Omental fat pad (tissue), 3 donors: ENCODE measurements at regions not wholly inside any gene's neighbourhood (a gene's known extent, or its start where the extent isn't known, plus 50 kb on each side); places are given as distances from the start of the nearest gene placed in this dataset.
"Not testable (repeated sequence)": the region's sequence is repeated elsewhere in the genome, so short reads cannot be mapped to it uniquely, and the experiment has no call there.

ENCODE experiments used
- ATAC-seq: fragments of 150-250 bp; one replicate; pipeline ENCODE4 v1.9.1; 2016; ENCODE audit warnings: mild to moderate bottlenecking, moderate library complexity; ENCODE audit not compliant: low FRiP score
- DNase-seq: peaks from one replicate; pipeline ENCODE4 v3.0.0-alpha.2; 2019; ENCODE audit warnings: low spot score
- TF ChIP-seq, protein P1 (sequence below), 3 donors: fragments of 450-650 bp; IDR thresholded peaks; one replicate each; pipeline ENCODE4 v1.5.1; 2016 to 2017; ENCODE audit warnings: antibody characterized with exemption in 3 of 3, mild to moderate bottlenecking in 3 of 3, moderate library complexity in 2 of 3

DNA sequence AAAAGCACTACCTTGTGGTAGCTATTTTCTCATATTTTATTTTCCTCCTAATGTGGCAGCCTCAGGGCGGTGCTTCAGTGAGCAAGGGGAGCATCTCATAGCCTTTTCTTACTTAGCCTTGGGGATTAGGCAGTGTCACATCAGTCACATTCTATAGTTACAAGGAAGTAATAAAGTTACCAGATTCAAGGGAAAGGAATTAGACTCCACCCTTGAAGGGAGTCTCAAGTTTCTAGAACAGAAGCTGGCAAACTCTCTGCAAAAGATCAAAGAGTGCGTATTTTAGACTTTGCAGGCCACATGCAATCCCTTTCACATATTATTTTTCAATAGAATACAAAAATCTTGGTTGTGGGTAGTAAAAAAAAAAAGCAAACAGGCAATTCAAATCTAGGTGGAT is 350.4 kb downstream of the AMY1C start:
- ATAC-seq, result no peak
- TF ChIP-seq, protein P1, sequence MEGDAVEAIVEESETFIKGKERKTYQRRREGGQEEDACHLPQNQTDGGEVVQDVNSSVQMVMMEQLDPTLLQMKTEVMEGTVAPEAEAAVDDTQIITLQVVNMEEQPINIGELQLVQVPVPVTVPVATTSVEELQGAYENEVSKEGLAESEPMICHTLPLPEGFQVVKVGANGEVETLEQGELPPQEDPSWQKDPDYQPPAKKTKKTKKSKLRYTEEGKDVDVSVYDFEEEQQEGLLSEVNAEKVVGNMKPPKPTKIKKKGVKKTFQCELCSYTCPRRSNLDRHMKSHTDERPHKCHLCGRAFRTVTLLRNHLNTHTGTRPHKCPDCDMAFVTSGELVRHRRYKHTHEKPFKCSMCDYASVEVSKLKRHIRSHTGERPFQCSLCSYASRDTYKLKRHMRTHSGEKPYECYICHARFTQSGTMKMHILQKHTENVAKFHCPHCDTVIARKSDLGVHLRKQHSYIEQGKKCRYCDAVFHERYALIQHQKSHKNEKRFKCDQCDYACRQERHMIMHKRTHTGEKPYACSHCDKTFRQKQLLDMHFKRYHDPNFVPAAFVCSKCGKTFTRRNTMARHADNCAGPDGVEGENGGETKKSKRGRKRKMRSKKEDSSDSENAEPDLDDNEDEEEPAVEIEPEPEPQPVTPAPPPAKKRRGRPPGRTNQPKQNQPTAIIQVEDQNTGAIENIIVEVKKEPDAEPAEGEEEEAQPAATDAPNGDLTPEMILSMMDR (IDR thresholded peaks at IDR 0.05), result no peak
- DNase-seq, result no peak

DNA sequence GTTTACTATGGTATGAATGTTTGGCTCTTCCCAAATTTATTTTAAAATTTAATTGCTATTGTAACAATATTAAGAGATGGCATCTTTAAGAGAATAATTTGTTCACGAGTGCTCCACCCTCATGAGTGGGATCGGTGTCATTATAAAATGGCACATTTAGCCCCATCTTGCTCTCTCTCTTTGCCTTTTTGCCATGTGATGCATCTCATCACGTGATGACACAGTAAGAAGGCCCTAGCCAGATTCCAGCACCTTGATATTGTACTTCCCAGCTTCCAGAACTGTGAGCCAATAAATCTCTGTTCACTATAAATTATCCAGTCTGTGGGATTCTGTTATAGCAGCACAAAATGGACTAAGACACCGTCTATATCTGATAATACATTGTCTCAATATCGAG is 355.8 kb downstream of the AMY1C start:
- TF ChIP-seq, protein P1 (IDR thresholded peaks at IDR 0.05), result no peak
- DNase-seq (no peak), ATAC-seq (no peak)

DNA sequence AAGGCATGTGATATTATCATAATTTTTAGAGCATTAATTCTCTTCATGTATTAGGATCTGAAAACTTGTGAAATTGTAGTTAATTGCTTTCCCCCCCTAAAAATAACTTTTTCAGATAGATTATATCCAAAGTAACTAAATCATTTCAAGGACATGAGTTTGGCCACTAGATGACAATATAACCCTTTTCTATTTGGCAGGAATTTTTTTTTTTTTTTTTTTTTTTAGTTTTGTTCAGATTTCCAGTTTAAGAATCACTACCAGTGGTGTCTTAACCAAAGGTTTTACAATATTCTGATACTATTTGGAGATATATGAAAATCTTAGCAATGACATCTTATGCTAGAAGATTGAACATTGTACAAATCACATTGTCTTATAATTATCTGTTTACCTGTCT is 370.8 kb downstream of the AMY1C start:
- DNase-seq, result no peak
- no peak for ATAC-seq
- TF ChIP-seq, protein P1 (IDR thresholded peaks at IDR 0.05), result no peak

DNA sequence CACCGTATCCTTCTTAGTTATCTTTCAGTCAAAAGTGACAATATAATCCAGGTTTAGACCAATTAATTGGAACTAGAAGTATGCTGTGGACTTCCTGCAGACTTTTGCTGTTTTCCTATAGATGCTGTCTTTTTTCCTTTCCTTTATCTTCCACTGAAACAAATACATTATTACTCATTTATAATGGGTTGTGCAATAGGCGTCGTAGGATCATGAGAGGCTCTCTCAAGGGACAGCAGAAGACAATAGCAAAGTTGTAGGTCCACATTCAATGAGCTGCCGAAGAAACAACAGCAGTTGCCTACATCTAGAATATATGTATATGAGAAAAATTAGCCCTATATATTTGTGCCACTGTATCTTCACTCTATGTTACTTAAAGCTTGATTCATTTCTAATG is 371.6 kb downstream of the AMY1C start:
- no peak for ATAC-seq
- TF ChIP-seq, protein P1 (IDR thresholded peaks at IDR 0.05), result no peak
- no peak for DNase-seq

DNA sequence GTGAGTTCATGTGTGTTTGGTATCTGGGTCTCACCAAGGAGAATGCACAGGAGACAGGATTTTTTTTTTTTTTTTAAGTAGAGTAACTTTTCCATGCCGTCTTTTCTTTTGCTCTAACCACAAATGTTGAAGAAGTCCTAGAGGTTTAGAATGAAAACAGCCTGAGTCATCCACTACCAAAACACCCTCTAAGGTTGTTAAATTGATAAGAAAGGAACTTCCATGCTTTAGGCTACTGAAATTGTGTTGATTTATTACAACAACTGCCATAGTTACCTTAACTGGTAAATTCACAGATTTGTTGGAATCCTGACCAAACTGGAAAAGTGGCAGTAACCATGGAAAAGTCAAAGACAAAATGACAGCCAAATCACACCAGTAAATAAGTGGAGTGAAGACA is 375.6 kb downstream of the AMY1C start:
- no peak for ATAC-seq
- TF ChIP-seq, protein P1 (IDR thresholded peaks at IDR 0.05), result no peak
- DNase-seq, result no peak

DNA sequence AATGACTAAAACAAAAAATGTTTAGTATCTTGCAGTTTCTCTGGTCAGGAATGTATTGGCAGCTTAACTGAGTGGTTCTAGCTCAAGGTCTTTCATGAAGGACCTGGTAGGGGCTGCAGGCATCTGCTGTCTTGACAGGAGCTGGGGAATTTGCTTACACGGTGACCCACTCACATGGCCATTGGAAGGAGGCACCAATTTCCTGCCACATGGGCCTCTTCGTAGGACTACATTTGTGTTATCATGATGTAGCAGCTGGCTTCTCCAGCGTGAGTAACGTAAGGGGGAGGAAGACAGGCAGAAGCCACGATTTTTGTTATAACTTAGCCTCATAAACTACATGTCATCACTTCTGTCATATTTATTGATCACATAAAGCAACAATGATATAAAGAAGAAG is 376.3 kb downstream of the AMY1C start:
- no peak for DNase-seq
- TF ChIP-seq, protein P1 (IDR thresholded peaks at IDR 0.05), result no peak
- no peak for ATAC-seq

DNA sequence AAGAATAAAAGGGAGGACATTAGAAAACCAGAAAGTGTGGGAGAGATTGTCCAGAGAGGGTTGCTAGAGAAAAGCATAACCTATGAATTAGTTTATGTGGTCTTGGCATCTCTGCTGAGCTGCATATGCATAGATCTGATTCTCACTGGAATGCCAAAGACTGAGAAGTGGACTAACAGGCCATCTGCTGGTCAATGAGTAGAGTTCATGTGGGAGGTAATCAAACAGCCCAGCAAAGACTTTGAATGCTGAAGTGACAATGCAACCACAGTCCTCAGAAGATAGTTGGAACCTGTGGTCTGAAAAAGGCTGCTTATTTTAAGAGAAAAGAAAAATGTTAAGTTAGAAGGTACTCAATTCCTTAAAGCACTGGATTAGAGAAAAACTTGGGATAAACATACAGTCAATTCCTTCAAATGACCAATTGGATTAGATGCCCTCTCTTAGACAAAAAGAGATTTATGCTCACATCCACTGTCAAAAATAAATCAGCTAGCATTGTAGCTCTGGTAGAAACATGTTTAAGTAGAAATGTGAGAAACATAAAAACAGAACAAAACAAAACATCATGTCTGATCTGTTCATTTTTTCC is 382.8 kb downstream of the AMY1C start:
- ATAC-seq (no peak), DNase-seq (no peak)
- TF ChIP-seq, protein P1 (IDR thresholded peaks at IDR 0.05), result no peak

DNA sequence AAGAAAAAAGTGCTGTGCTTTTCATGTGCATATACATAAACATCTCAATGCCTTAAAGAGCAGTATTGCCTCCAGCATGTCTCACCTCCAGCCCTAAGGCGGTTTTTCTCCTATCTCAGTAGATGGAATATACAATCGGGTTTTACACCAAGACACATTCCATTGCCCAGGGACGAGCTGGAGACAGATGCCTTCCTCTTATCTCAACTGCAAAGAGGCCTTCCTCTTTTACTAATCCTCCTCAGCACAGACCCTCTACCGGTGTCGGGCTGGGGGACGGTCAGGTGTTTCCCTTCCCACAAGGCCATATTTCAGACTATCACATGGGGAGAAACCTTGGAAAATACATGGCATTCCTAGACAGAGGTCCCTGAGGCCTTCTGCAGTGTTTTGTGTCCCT is 385.3 kb downstream of the AMY1C start:
- not testable (repeated sequence) for DNase-seq, ATAC-seq
